Transverse colon (tissue), 4 donors: ENCODE measurements at regions not wholly inside any gene's neighbourhood (a gene's known extent, or its start where the extent isn't known, plus 50 kb on each side); places are given as distances from the start of the nearest gene placed in this dataset.

Source experiments
- DNase-seq: peaks from one replicate; pipeline ENCODE4 v3.0.0-alpha.2; 2019
- H3K27ac ChIP-seq, 4 donors: fragments of 200-600 bp; sonication (generic); 2 replicates each; pipeline ENCODE4 v1.5.1; 2016 to 2018; ENCODE audit warnings: inconsistent platforms in 4 of 4
- H3K27me3 ChIP-seq: fragments of 200-600 bp; sonication (generic); 2 replicates; pipeline ENCODE4 v1.5.1; 2017; ENCODE audit warnings: inconsistent platforms
- H3K36me3 ChIP-seq, 4 donors: fragments of 200-600 bp; sonication (generic); 2 replicates each; pipeline ENCODE4 v1.5.1; 2017 to 2019; ENCODE audit warnings: inconsistent platforms in 4 of 4
- H3K4me1 ChIP-seq, 4 donors: fragments of 200-600 bp; sonication (generic); 2 replicates each; pipeline ENCODE4 v1.5.1; 2017 to 2020; ENCODE audit warnings: inconsistent platforms in 4 of 4
- H3K4me3 ChIP-seq, 4 donors: fragments of 200-600 bp; sonication (generic); 1 replicate in 1 of 4; 2 replicates in 3 of 4; pipeline versions ENCODE4 v1.5.1 to v1.6.1; 2017 to 2019; ENCODE audit warnings: inconsistent platforms in 4 of 4
- H3K9me3 ChIP-seq, 2 donors: fragments of 200-600 bp; sonication (generic); 2 replicates each; pipeline ENCODE4 v1.5.1; 2017 to 2019; ENCODE audit warnings: inconsistent platforms in 2 of 2
- CTCF ChIP-seq, 5 experiments: fragments of 200-600 bp in 3 of 5; fragments of 450-650 bp in 2 of 5; sonication (generic) in 3 of 5; IDR thresholded peaks; 1 replicate in 2 of 5; 2 replicates in 3 of 5; pipeline ENCODE4 v1.5.1; 2016 to 2017; ENCODE audit warnings: antibody characterized with exemption in 5 of 5, inconsistent platforms in 3 of 5, mild to moderate bottlenecking in 2 of 5, moderate library complexity in 1 of 5
- EP300 ChIP-seq: sonication (generic); formaldehyde crosslinking; IDR thresholded peaks from one replicate; pipeline ENCODE4 v1.6.1; 2017; ENCODE audit warnings: antibody characterized with exemption, low read depth
- POLR2A ChIP-seq: fragments of 450-650 bp; IDR thresholded peaks from one replicate; pipeline ENCODE4 v1.6.1; 2016; ENCODE audit warnings: antibody characterized with exemption, mild to moderate bottlenecking, moderate library complexity
- POLR2AphosphoS5 ChIP-seq, 3 donors: sonication (generic); formaldehyde crosslinking; IDR thresholded peaks; one replicate each; pipeline ENCODE4 v1.6.1; 2016; ENCODE audit warnings: antibody characterized with exemption in 3 of 3
- WGBS, 2 donors: methylation state at CpG; one replicate each; pipeline ENCODE4 v1.1.5; 2018; ENCODE audit warnings: low coverage in 1 of 2; 5-methylcytosine and 5-hydroxymethylcytosine counted together
- in situ Hi-C, 4 donors: fragments of 200-750 bp; cut with MboI; loops; one replicate each; pipeline versions ENCODE4 v1.15.0 to v1.15.1; 2017; ENCODE audit warnings: low sequenced_read_pairs in 3 of 4, low pct_ligation_motif_present in 1 of 4, low pct_unique_long_range_greater_than_20kb in 1 of 4
- intact Hi-C: fragments of 100-400 bp; cut with DNase I; formaldehyde crosslinking; loops from one replicate; pipeline ENCODE4 v1.15.1; 2023; ENCODE audit warnings: low total_unique reads

DNA sequence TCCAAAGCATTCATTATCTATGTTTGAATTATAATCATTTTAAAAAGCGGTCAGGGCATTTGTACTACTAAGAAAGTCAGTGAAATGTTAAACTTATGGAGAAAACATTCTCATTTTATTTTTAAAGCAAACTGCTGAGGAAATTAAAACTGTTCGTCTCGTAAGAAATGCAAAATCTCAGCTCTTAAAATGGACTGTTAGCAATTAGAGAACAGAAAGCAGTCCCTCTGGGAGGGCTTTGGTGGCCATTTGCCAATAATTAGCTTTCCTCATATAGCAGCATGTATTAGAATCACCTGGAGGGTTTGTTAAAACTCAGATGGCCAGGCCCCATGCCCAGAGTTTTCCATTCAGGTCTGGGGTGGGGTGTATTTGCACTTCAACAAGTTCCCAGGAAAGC, 120.7 kb upstream of the RASEF start:
- Histone ChIP-seq H3K9me3 (no peaks in the 10 kb centered on the region), H3K36me3 (no peaks in the 10 kb centered on the region), H3K4me3 (no peak overlapping the region), H3K27me3 (no peaks in the 10 kb centered on the region), H3K27ac (no peak overlapping the region), H3K4me1 (no peaks in the 10 kb centered on the region)
- WGBS, 2 donors = 62 to 82% methylated on average over 3 of the region's 3 CpGs
- intact Hi-C loops = no loop called here
- DNase-seq = no peak
- in situ Hi-C loops = no loop called here
- TF ChIP-seq POLR2A = no peak
- no peak for TF ChIP-seq EP300
- TF ChIP-seq POLR2AphosphoS5 (IDR thresholded peaks at IDR 0.05) = no peak
- TF ChIP-seq CTCF (IDR thresholded peaks at IDR 0.05) = no peak

- TF ChIP-seq POLR2AphosphoS5 (IDR thresholded peaks at IDR 0.05) = no peak
- TF ChIP-seq EP300 = no peak
- no peak for TF ChIP-seq CTCF (IDR thresholded peaks at IDR 0.05)
- TF ChIP-seq POLR2A = no peak
- H3K27ac ChIP-seq = no peak overlapping the region
- in situ Hi-C loops = no loop called here
- H3K36me3 ChIP-seq = no peaks in the 10 kb centered on the region
- WGBS, 2 donors = 43 to 48% methylated on average over 1 to 3 of the region's 3 CpGs
- no peaks in the 10 kb centered on the region for H3K4me1 ChIP-seq
- DNase-seq = no peak
- no peaks in the 10 kb centered on the region for H3K27me3 ChIP-seq
- no peak overlapping the region for H3K4me3 ChIP-seq
- H3K9me3 ChIP-seq = no peaks in the 10 kb centered on the region
- intact Hi-C loops = no loop called here
Observed at GRCh38 chr9:83182071-83182470, 119.1 kb upstream of the RASEF start.

DNA sequence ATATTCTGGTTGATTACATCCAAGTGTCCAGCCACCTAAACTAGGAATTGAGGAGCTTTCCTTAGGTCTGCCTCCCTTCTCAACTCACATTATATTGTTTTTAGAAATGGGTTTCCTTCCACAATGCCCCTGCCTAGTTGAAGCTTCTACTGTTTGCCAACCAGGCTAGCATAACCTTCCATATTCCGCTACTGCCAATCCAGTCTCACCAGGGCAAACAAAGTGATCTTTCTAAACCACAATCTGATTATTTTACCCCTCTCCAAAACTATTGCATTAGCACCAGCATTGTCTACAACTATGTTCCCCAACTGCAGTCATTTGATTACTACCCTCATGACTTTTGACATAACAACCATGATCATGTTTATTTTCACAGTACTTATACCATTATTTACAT, 115.8 kb upstream of the RASEF start:
- H3K4me3 ChIP-seq = no peak overlapping the region
- intact Hi-C loops = no loop called here
- H3K27me3 ChIP-seq = no peaks in the 10 kb centered on the region
- no peaks in the 10 kb centered on the region for H3K4me1 ChIP-seq
- peaks cover 8 to 10% of the 10 kb centered on the region in 2 donors for H3K9me3 ChIP-seq
- no peak overlapping the region for H3K27ac ChIP-seq
- H3K36me3 ChIP-seq = no peaks in the 10 kb centered on the region
- no peak for DNase-seq
- in situ Hi-C loops = no loop called here
- TF ChIP-seq EP300 = no peak
- no peak for TF ChIP-seq CTCF (IDR thresholded peaks at IDR 0.05)
- TF ChIP-seq POLR2AphosphoS5 (IDR thresholded peaks at IDR 0.05) = no peak
- TF ChIP-seq POLR2A = no peak
- 91 to 100% methylated on average over 1 of the region's 1 CpG for WGBS, 2 donors

GRCh38 chr9:83177747-83178146, 114.8 kb upstream of the RASEF start:
- no peaks in the 10 kb centered on the region for H3K36me3 ChIP-seq
- in situ Hi-C loops (no loop called here), intact Hi-C loops (no loop called here)
- H3K4me1 ChIP-seq = no peaks in the 10 kb centered on the region
- H3K27me3 ChIP-seq = no peaks in the 10 kb centered on the region
- H3K4me3 ChIP-seq = no peak overlapping the region
- no peak overlapping the region for H3K27ac ChIP-seq
- no peak for DNase-seq
- no peak for TF ChIP-seq CTCF (IDR thresholded peaks at IDR 0.05)
- TF ChIP-seq POLR2AphosphoS5 (IDR thresholded peaks at IDR 0.05) = no peak
- no peak for TF ChIP-seq EP300
- no peak for TF ChIP-seq POLR2A
- WGBS, 2 donors = 78 to 93% methylated on average over 3 of the region's 3 CpGs
- peaks cover 8 to 19% of the 10 kb centered on the region in 2 donors for H3K9me3 ChIP-seq
